Prostate gland (tissue), 2 donors: ENCODE measurements at regions not wholly inside any gene's neighbourhood (a gene's known extent, or its start where the extent isn't known, plus 50 kb on each side); places are given as distances from the start of the nearest gene placed in this dataset.

Source experiments
- DNase-seq: peaks from one replicate; pipeline ENCODE4 v3.0.0-alpha.2; 2019; ENCODE audit warnings: low spot score
- H3K27ac ChIP-seq, 2 donors: fragments of 200-600 bp; sonication (generic); 2 replicates each; pipeline ENCODE4 v1.5.1; 2017 to 2019
- H3K27me3 ChIP-seq: fragments of 200-600 bp; sonication (generic); replicated peaks from 2 replicates; pipeline ENCODE4 v1.5.1; 2019; ENCODE audit not compliant: insufficient read depth
- H3K36me3 ChIP-seq, 2 donors: fragments of 200-600 bp; sonication (generic); 1 replicate in 1 of 2; 2 replicates in 1 of 2; pipeline versions ENCODE4 v1.5.1 to v1.8.1; 2017 to 2019
- H3K4me1 ChIP-seq: fragments of 200-600 bp; sonication (generic); replicated peaks from 2 replicates; pipeline ENCODE4 v1.5.1; 2019
- H3K4me3 ChIP-seq, 2 donors: fragments of 200-600 bp; sonication (generic); 2 replicates each; pipeline ENCODE4 v1.5.1; 2017 to 2019
- H3K9me3 ChIP-seq: fragments of 200-600 bp; sonication (generic); 2 replicates; pipeline ENCODE4 v1.5.1; 2017
- POLR2A ChIP-seq: fragments of 450-650 bp; IDR thresholded peaks from one replicate; pipeline ENCODE4 v1.6.1; 2016; ENCODE audit warnings: antibody characterized with exemption, mild to moderate bottlenecking
- POLR2AphosphoS5 ChIP-seq: sonication (generic); formaldehyde crosslinking; IDR thresholded peaks from one replicate; pipeline ENCODE4 v1.6.1; 2017; ENCODE audit warnings: antibody characterized with exemption
- WGBS: methylation state at CpG from one replicate; pipeline ENCODE4 v1.1.5; 2018; 5-methylcytosine and 5-hydroxymethylcytosine counted together
- intact Hi-C: fragments of 100-400 bp; cut with DNase I; formaldehyde crosslinking; loops from one replicate; pipeline ENCODE4 v1.14.2; 2022
- TF ChIP-seq, protein P1 (sequence below), 4 experiments: fragments of 200-600 bp in 2 of 4; fragments of 450-650 bp in 2 of 4; sonication (generic) in 2 of 4; IDR thresholded peaks; 1 replicate in 3 of 4; 2 replicates in 1 of 4; pipeline ENCODE4 v1.5.1; 2016 to 2019; ENCODE audit warnings: antibody characterized with exemption in 4 of 4, mild to moderate bottlenecking in 2 of 4, moderate library complexity in 2 of 4

DNA sequence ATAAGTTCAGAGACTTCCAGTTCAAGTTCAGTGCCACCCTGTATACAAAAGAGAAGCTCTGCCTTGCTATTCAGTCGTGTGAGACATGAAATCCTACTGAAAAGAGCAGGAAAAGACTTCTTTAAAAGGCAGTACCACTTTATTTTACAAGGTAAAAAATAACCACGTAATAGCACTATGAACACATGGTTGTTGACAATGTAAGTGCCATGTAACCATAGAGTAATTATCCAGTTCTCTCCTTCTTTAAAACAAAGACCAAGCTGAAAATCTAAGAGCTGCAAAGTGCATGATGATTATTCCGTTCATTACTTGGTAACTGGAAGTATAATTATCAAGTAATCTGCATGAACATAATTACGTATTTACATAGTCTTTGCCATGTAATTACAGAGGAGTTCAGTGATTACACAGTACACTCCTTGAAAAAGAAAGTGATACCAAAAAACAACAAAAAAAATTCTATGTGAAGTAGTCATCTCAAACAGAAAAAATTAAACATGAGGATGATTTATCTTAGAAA lies 288.7 kb downstream of the EFNB2 start:
- TF ChIP-seq, protein P1, sequence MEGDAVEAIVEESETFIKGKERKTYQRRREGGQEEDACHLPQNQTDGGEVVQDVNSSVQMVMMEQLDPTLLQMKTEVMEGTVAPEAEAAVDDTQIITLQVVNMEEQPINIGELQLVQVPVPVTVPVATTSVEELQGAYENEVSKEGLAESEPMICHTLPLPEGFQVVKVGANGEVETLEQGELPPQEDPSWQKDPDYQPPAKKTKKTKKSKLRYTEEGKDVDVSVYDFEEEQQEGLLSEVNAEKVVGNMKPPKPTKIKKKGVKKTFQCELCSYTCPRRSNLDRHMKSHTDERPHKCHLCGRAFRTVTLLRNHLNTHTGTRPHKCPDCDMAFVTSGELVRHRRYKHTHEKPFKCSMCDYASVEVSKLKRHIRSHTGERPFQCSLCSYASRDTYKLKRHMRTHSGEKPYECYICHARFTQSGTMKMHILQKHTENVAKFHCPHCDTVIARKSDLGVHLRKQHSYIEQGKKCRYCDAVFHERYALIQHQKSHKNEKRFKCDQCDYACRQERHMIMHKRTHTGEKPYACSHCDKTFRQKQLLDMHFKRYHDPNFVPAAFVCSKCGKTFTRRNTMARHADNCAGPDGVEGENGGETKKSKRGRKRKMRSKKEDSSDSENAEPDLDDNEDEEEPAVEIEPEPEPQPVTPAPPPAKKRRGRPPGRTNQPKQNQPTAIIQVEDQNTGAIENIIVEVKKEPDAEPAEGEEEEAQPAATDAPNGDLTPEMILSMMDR (IDR thresholded peaks at IDR 0.05): no peak
- TF ChIP-seq POLR2A (no peak), POLR2AphosphoS5 (no peak)
- no peak for DNase-seq
- Histone ChIP-seq H3K9me3 (no peaks in the 10 kb centered on the region), H3K27me3 (no peaks in the 10 kb centered on the region), H3K36me3 (no peaks in the 10 kb centered on the region), H3K27ac (no peak overlapping the region), H3K4me1 (no peaks in the 10 kb centered on the region), H3K4me3 (no peak overlapping the region)
- 51% methylated on average over 4 of the region's 4 CpGs for WGBS
- intact Hi-C loops: no loop called here

DNA sequence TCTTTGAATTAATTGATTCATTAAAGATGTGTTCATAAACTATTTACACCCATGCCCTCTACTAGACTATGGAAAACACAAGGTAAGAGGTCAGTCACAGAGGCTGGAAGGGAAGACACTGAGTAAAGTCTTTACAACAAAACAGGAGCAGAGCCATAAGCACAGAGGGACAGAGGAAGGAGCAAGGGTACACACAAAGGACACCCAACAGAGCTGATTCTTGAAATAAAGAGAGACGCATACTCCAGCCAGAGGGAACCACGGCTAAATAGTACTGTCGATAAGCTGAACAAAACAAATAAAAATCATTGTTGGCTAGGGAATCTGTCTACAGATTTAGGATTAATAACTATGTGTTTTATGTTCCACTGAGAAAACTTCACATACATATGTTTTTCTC lies 289.2 kb downstream of the EFNB2 start:
- Histone ChIP-seq H3K27me3 (no peaks in the 10 kb centered on the region), H3K36me3 (no peaks in the 10 kb centered on the region), H3K4me1 (no peaks in the 10 kb centered on the region), H3K9me3 (no peaks in the 10 kb centered on the region), H3K4me3 (no peak overlapping the region), H3K27ac (no peak overlapping the region)
- intact Hi-C loops: no loop called here
- WGBS: 68% methylated on average over 3 of the region's 3 CpGs
- TF ChIP-seq, protein P1 (IDR thresholded peaks at IDR 0.05): no peak
- TF ChIP-seq POLR2AphosphoS5: no peak
- TF ChIP-seq POLR2A: no peak
- no peak for DNase-seq

DNA sequence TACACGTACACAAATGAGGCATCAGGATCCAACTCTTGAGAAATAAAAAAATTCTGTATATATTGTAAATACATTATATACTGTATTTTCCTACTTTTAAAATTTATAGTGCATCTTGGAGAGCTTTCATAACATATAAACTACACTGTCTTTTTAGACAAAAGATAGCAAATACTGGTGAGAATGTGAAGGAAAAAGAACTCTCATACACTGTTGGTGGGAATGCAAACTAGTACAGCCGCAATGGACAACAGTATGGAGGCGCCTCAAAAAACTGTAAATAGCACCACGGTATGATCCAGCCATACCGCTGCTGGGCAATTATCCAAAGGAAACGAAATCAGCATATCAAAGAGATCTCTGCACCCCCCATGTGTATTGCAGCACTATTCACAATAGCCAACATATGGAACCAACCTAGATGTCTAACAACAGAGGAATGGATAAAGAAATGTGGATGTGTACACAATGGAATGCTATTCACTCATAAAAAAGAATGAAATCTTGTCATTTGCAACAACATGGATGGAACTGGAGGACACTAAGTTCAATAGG lies 292.4 kb downstream of the EFNB2 start:
- no peak for DNase-seq
- H3K36me3 ChIP-seq: no peaks in the 10 kb centered on the region
- WGBS: 75% methylated on average over 6 of the region's 6 CpGs
- H3K9me3 ChIP-seq: no peaks in the 10 kb centered on the region
- no peak overlapping the region for H3K4me3 ChIP-seq
- H3K4me1 ChIP-seq: no peaks in the 10 kb centered on the region
- H3K27me3 ChIP-seq: no peaks in the 10 kb centered on the region
- no peak for TF ChIP-seq POLR2AphosphoS5
- TF ChIP-seq POLR2A: no peak
- TF ChIP-seq, protein P1 (IDR thresholded peaks at IDR 0.05): no peak
- intact Hi-C loops: no loop called here
- H3K27ac ChIP-seq: no peak overlapping the region

DNA sequence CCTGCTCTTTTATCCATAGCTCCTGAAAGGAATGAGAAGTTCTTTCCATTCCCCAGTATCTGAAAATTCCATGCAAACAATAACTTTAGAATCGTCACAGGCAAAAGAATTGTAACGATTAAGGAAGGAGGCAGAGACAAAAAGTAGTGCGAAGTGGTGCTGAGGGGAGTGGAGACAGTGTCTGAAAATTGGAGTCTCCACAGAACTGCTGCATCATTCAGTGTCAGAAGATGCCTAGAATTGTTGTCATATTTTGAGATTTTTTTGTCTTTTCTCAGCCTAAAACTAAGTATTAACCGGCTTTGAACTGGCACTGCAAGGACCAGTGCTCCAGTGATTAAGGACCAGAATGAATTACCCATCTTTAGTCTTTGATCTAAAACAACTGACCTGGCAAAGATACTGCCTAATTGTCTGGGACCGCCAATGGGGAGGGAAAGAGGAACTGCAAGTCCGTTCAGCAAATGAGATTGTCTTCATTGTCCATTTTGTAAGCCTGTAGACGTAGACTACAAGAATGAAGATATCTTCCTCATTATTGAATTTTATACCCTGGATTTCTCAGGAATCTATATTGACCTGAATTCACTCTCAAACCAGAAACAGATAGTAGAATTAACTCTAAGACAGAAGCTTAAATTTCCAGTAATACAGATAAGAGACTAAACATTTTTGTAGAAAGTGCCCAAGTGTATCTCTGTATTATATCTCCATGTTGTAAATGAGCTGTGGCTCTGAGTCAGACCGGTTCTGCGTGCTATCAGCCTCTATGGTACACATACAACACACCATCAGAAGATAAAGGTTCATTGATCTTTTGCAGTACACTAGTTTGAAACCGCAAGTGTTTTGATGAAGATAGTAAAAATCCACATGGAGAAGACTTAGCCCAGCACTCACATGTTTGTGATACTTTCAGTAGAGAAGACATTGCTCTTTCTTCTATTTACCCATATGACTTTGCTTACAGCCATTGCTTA lies 293.2 kb downstream of the EFNB2 start:
- H3K4me3 ChIP-seq: no peak overlapping the region
- H3K9me3 ChIP-seq: no peaks in the 10 kb centered on the region
- no peaks in the 10 kb centered on the region for H3K36me3 ChIP-seq
- no peaks in the 10 kb centered on the region for H3K4me1 ChIP-seq
- no peak for DNase-seq
- intact Hi-C loops: no loop called here
- 85% methylated on average over 10 of the region's 10 CpGs for WGBS
- H3K27me3 ChIP-seq: no peaks in the 10 kb centered on the region
- H3K27ac ChIP-seq: no peak overlapping the region
- TF ChIP-seq POLR2A (no peak), POLR2AphosphoS5 (no peak)
- TF ChIP-seq, protein P1 (IDR thresholded peaks at IDR 0.05): no peak
